Fibroblast of the conjunctiva (primary cell): ENCODE measurements at regions not wholly inside any gene's neighbourhood (a gene's known extent, or its start where the extent isn't known, plus 50 kb on each side); places are given as distances from the start of the nearest gene placed in this dataset.

Experiments
- DNase-seq: peaks from one replicate; pipeline ENCODE4 v3.0.0-alpha.2; 2010; ENCODE audit warnings: low read depth

- DNase-seq = no peak
Observed at GRCh38 chr12:91576432-91576831, 393.8 kb upstream of the DCN start.

GRCh38 chr12:91575630-91576029, 393.0 kb upstream of the DCN start:
- DNase-seq = no peak

GRCh38 chr12:91574975-91575374, 392.4 kb upstream of the DCN start:
- no peak for DNase-seq

GRCh38 chr12:91574391-91574790, 391.8 kb upstream of the DCN start:
- no peak for DNase-seq

GRCh38 chr12:91572869-91573268, 390.3 kb upstream of the DCN start:
- DNase-seq = no peak

- no peak for DNase-seq
Observed at GRCh38 chr12:91567100-91567485, 384.5 kb upstream of the DCN start.

GRCh38 chr12:91566328-91567099, 383.9 kb upstream of the DCN start:
- no peak for DNase-seq

- no peak for DNase-seq
Observed at GRCh38 chr12:91565846-91566245, 383.2 kb upstream of the DCN start.

- DNase-seq = no peak
Observed at GRCh38 chr12:91565246-91565645, 382.6 kb upstream of the DCN start.

- no peak for DNase-seq
Observed at GRCh38 chr12:91563011-91563765, 380.6 kb upstream of the DCN start.

- peak; percentile 18 for DNase-seq
Observed at GRCh38 chr12:91562476-91562875, 379.9 kb upstream of the DCN start.

GRCh38 chr12:91561958-91562325, 379.3 kb upstream of the DCN start:
- no peak for DNase-seq

GRCh38 chr12:91561301-91561957, 378.8 kb upstream of the DCN start:
- DNase-seq = no peak

GRCh38 chr12:91556909-91557308, 374.3 kb upstream of the DCN start:
- no peak for DNase-seq

GRCh38 chr12:91555436-91556415, 373.1 kb upstream of the DCN start:
- DNase-seq = no peak

GRCh38 chr12:91551927-91552326, 369.3 kb upstream of the DCN start:
- no peak for DNase-seq

- no peak for DNase-seq
Observed at GRCh38 chr12:91551242-91551641, 368.6 kb upstream of the DCN start.

- DNase-seq = no peak
Observed at GRCh38 chr12:91542666-91543065, 360.0 kb upstream of the DCN start.

- DNase-seq = no peak
Observed at GRCh38 chr12:91542067-91542466, 359.4 kb upstream of the DCN start.

- DNase-seq = no peak
Observed at GRCh38 chr12:91538418-91538817, 355.8 kb upstream of the DCN start.

- DNase-seq = no peak
Observed at GRCh38 chr12:91533366-91533765, 350.7 kb upstream of the DCN start.

GRCh38 chr12:91529829-91530228, 347.2 kb upstream of the DCN start:
- DNase-seq = no peak
